Astrocyte (in vitro differentiated cells and primary cell): ENCODE measurements at regions not wholly inside any gene's neighbourhood (a gene's known extent, or its start where the extent isn't known, plus 50 kb on each side); places are given as distances from the start of the nearest gene placed in this dataset.

Experiments
- DNase-seq: peaks from one replicate; pipeline ENCODE4 v3.0.0-alpha.2; 2010; ENCODE audit warnings: low read depth
- FAIRE-seq: peaks from 2 replicates; lab custom pipeline; 2011; peaks lifted over from hg19 to GRCh38; lab: Jason Lieb, UNC
- H2AFZ ChIP-seq: 2 replicates; pipeline ENCODE4 v1.6.0; 2012; ENCODE audit warnings: low read depth, low read length, inconsistent platforms
- H3K27ac ChIP-seq: 2 replicates; pipeline ENCODE4 v1.5.1; 2011; ENCODE audit warnings: low read depth, low read length, inconsistent platforms
- H3K27me3 ChIP-seq: 2 replicates; pipeline ENCODE4 v1.6.0; 2011; ENCODE audit warnings: low read length, inconsistent platforms; ENCODE audit not compliant: insufficient read depth
- H3K36me3 ChIP-seq: 2 replicates; pipeline ENCODE4 v1.5.1; 2011; ENCODE audit warnings: low read length, inconsistent platforms; ENCODE audit not compliant: insufficient read depth
- H3K4me1 ChIP-seq: 2 replicates; pipeline ENCODE4 v1.5.1; 2011; ENCODE audit warnings: low read length, inconsistent platforms; ENCODE audit not compliant: insufficient read depth
- H3K4me2 ChIP-seq: 2 replicates; pipeline ENCODE4 v1.6.0; 2012; ENCODE audit warnings: low read length, inconsistent platforms
- H3K4me3 ChIP-seq: 2 replicates; pipeline ENCODE4 v1.5.1; 2011; ENCODE audit warnings: low read depth, mild to moderate bottlenecking, low read length, inconsistent platforms; ENCODE audit not compliant: insufficient read depth
- H3K79me2 ChIP-seq: 2 replicates; pipeline ENCODE4 v1.6.0; 2012; ENCODE audit warnings: mild to moderate bottlenecking, low read length, inconsistent platforms; ENCODE audit not compliant: insufficient read depth
- H3K9ac ChIP-seq: 2 replicates; pipeline ENCODE4 v1.6.0; 2012; ENCODE audit warnings: mild to moderate bottlenecking, low read length, inconsistent platforms
- H3K9me3 ChIP-seq: 2 replicates; pipeline ENCODE4 v1.5.1; 2012; ENCODE audit warnings: low read depth, mild to moderate bottlenecking, low read length, inconsistent platforms; ENCODE audit not compliant: insufficient read depth
- H4K20me1 ChIP-seq: 2 replicates; pipeline ENCODE4 v1.6.0; 2012; ENCODE audit warnings: low read length, inconsistent platforms; ENCODE audit not compliant: insufficient read depth
- H3K27ac Mint-ChIP-seq: one replicate; pipeline ENCODE4 v1.8.0; 2021; ENCODE audit warnings: mild to moderate bottlenecking, mixed read lengths; ENCODE audit not compliant: unreplicated experiment
- H3K27me3 Mint-ChIP-seq: one replicate; pipeline ENCODE4 v1.8.0; 2021; ENCODE audit warnings: low read depth, mixed read lengths; ENCODE audit not compliant: unreplicated experiment
- H3K36me3 Mint-ChIP-seq: one replicate; pipeline ENCODE4 v1.8.0; 2021; ENCODE audit warnings: low read depth, mixed read lengths; ENCODE audit not compliant: unreplicated experiment
- H3K4me1 Mint-ChIP-seq: one replicate; pipeline ENCODE4 v1.8.0; 2021; ENCODE audit warnings: low read depth, mixed read lengths; ENCODE audit not compliant: unreplicated experiment
- H3K4me3 Mint-ChIP-seq: one replicate; pipeline ENCODE4 v1.8.0; 2021; ENCODE audit warnings: mild to moderate bottlenecking, moderate library complexity, mixed read lengths; ENCODE audit not compliant: unreplicated experiment
- H3K9me3 Mint-ChIP-seq: one replicate; pipeline ENCODE4 v1.8.0; 2021; ENCODE audit warnings: mild to moderate bottlenecking, mixed read lengths; ENCODE audit not compliant: unreplicated experiment
- EZH2 ChIP-seq: IDR thresholded peaks from 2 replicates; pipeline ENCODE4 v1.6.1; 2012; ENCODE audit warnings: mild to moderate bottlenecking, low read length, inconsistent platforms; ENCODE audit not compliant: insufficient read depth
- TF ChIP-seq, protein P1 (sequence below): IDR thresholded peaks from 2 replicates; pipeline ENCODE4 v1.5.1; 2011; ENCODE audit warnings: low read depth, mild to moderate bottlenecking, inconsistent platforms, low read length, moderate library complexity; ENCODE audit not compliant: insufficient read depth

DNA sequence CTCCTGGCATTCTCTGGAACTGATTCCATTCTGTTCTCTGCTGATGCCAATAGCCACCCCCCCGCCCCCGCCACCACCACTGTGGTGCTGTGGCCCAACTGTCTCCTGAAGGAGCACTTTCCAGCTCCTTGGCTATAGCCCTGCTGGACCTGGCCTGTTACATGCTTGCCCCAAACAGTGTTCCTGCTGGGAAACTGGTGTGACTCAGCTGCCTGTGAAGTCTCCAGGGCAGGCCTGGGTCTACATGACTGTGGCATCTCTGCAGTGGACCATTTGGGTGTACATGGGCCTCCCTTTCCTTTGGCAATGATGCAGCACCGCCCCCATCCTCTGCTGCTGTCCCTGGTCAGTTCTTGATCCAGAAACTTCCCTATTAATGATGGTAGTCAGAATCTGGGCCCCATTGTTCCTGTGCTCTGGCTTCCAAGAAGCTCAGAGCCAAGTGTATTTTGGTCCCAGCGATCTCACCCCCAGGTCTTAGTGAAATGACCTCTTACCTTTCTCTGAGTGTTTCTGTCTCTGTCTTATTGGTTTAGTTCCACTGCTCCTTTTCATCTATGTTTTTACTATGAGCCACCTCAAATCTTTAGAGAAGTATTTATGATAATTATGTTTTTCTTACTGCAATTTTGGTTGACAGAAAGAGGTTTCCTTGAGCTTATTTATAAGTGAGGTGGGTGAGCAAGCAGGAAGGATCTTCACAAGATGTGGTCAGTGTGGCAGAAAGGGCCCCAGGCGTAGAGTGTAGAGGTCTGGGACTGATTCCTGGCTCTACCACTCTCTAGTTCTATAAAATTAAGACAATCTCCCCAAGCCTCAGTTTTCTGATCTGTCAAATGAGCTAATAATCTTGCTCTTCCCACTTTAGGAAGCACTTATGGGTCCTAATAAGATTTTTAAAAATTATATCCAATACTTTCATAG, 210.7 kb upstream of the EOLA2 start:
- Histone ChIP-seq H3K36me3 (no peaks in the 10 kb centered on the region), H3K4me2 (peak overlapping the region; percentile 22), H3K79me2 (no peaks in the 10 kb centered on the region), H3K4me3 (no peak overlapping the region), H3K4me1 (peaks cover 2% of the 10 kb centered on the region), H3K27me3 (no peaks in the 10 kb centered on the region), H3K9ac (no peak overlapping the region), H4K20me1 (no peaks in the 10 kb centered on the region), H2AFZ (no peak overlapping the region), H3K9me3 (no peaks in the 10 kb centered on the region), H3K27ac (no peak overlapping the region)
- TF ChIP-seq EZH2: no peak
- H3K4me3 Mint-ChIP-seq: no peak overlapping the region
- H3K9me3 Mint-ChIP-seq: no peaks in the 10 kb centered on the region
- no peak overlapping the region for H3K27ac Mint-ChIP-seq
- peaks cover 10% of the 10 kb centered on the region for H3K27me3 Mint-ChIP-seq
- peaks cover 4% of the 10 kb centered on the region for H3K4me1 Mint-ChIP-seq
- H3K36me3 Mint-ChIP-seq: no peaks in the 10 kb centered on the region
- FAIRE-seq: peak; percentile 26
- peak; percentile 17 for DNase-seq

DNA sequence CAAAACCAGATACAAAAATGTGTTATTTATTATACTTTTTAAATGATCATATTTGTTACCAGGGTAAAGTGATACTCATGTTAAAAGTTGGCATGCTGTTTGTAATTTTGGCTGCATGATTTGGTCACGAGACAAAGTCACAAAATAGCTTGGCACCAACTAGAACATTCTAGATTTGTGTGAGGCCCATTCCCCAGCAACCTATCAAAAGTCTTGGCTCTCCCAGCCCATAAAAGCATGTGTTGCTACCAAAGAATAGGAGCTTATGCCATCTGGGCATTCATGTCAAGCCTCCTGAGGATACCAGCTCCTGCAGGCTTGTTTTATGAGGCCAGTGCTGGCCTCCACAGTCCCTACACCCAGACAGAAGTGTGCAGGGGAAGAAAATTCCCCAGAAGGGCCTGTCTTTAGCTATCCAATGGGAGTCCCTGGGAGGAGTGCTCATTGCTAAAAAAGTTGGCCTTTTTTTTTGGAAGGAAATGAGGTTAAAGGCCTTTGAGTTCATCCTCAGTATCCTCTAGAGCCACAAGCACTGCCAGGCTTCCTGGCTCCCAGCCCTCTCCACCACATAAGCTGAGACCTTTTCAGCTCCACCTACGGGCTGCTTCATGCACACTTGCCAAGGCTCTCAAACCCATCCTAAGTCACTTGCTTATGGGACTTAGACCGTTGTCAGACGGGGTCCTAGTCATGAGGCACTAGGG, 211.9 kb upstream of the EOLA2 start:
- FAIRE-seq (peak; percentile 63), DNase-seq (no peak)
- Histone ChIP-seq H3K4me3 (no peak overlapping the region), H3K27me3 (no peaks in the 10 kb centered on the region), H3K4me1 (peaks cover 4% of the 10 kb centered on the region), H3K9me3 (no peaks in the 10 kb centered on the region), H3K4me2 (no peak overlapping the region), H2AFZ (no peak overlapping the region), H3K79me2 (no peaks in the 10 kb centered on the region), H3K27ac (no peak overlapping the region), H4K20me1 (no peaks in the 10 kb centered on the region), H3K9ac (no peak overlapping the region), H3K36me3 (no peaks in the 10 kb centered on the region)
- H3K9me3 Mint-ChIP-seq: no peaks in the 10 kb centered on the region
- peaks cover 7% of the 10 kb centered on the region for H3K4me1 Mint-ChIP-seq
- no peaks in the 10 kb centered on the region for H3K36me3 Mint-ChIP-seq
- no peak for TF ChIP-seq EZH2
- TF ChIP-seq, protein P1, sequence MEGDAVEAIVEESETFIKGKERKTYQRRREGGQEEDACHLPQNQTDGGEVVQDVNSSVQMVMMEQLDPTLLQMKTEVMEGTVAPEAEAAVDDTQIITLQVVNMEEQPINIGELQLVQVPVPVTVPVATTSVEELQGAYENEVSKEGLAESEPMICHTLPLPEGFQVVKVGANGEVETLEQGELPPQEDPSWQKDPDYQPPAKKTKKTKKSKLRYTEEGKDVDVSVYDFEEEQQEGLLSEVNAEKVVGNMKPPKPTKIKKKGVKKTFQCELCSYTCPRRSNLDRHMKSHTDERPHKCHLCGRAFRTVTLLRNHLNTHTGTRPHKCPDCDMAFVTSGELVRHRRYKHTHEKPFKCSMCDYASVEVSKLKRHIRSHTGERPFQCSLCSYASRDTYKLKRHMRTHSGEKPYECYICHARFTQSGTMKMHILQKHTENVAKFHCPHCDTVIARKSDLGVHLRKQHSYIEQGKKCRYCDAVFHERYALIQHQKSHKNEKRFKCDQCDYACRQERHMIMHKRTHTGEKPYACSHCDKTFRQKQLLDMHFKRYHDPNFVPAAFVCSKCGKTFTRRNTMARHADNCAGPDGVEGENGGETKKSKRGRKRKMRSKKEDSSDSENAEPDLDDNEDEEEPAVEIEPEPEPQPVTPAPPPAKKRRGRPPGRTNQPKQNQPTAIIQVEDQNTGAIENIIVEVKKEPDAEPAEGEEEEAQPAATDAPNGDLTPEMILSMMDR: no peak
- H3K4me3 Mint-ChIP-seq: no peak overlapping the region
- H3K27ac Mint-ChIP-seq: no peak overlapping the region
- H3K27me3 Mint-ChIP-seq: peaks cover 10% of the 10 kb centered on the region

DNA sequence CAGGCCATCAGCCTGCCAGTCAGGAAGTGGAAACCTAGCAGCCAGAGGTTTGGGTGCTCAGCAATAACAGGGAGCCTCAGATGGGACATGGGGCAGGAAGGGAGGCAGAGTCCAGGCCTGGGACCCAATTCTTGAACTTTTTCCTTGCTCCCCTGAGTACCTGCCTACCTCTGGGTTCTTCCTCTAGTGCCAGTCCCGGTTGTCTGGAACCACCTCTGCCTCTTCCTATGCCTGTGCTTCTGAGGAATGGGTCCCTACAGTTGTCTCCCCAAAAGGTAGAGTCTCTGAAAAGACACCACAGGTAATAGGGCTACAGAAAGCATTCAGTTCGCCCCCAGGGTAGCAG, 212.4 kb upstream of the MAMLD1 start:
- Mint-ChIP-seq H3K27ac (no peak overlapping the region), H3K4me3 (no peak overlapping the region), H3K9me3 (no peaks in the 10 kb centered on the region), H3K36me3 (no peaks in the 10 kb centered on the region), H3K27me3 (peaks cover 10% of the 10 kb centered on the region), H3K4me1 (peaks cover 9% of the 10 kb centered on the region)
- H3K36me3 ChIP-seq: no peaks in the 10 kb centered on the region
- TF ChIP-seq, protein P1: no peak
- no peak for TF ChIP-seq EZH2
- H3K79me2 ChIP-seq: no peaks in the 10 kb centered on the region
- no peak overlapping the region for H3K4me2 ChIP-seq
- peaks cover 9% of the 10 kb centered on the region for H3K4me1 ChIP-seq
- no peak overlapping the region for H3K27ac ChIP-seq
- no peaks in the 10 kb centered on the region for H4K20me1 ChIP-seq
- DNase-seq (no peak), FAIRE-seq (no peak)
- no peak overlapping the region for H3K4me3 ChIP-seq
- H2AFZ ChIP-seq: no peak overlapping the region
- H3K27me3 ChIP-seq: no peaks in the 10 kb centered on the region
- H3K9me3 ChIP-seq: no peaks in the 10 kb centered on the region
- no peak overlapping the region for H3K9ac ChIP-seq
